IMR-90 (cell line): ENCODE measurements at regions not wholly inside any gene's neighbourhood (a gene's known extent, or its start where the extent isn't known, plus 50 kb on each side); places are given as distances from the start of the nearest gene placed in this dataset.

ENCODE experiments used
- ATAC-seq: fragments of 200-7000 bp; cut with Tn5 transposase; 2 replicates; pipeline ENCODE4 v1.9.1; 2020; ENCODE audit warnings: low read depth, mild to moderate bottlenecking, moderate library complexity
- BruUV-seq: library from RNA; stranded (reverse); fragments of 400-500 nt; replicated peaks from 2 replicates; lab custom pipeline; 2021; lab: Mats Ljungman, UMichigan
- CTCF ChIA-PET: fragments of 300-600 bp; formaldehyde crosslinking; extraction: SDS; loops from one replicate; lab custom pipeline; 2021; ENCODE audit warnings: antibody characterized with exemption; lab: Yijun Ruan, JAX
- POLR2A ChIA-PET: fragments of 300-600 bp; sonication (Branson Sonifier 250); formaldehyde crosslinking; loops from one replicate; lab custom pipeline; 2022; ENCODE audit warnings: antibody characterized with exemption; ENCODE audit not compliant: unreplicated experiment; lab: Charles Lee
- DNase-seq: peaks from one replicate; pipeline ENCODE4 v3.0.0; 2013
- H2AFZ ChIP-seq: replicated peaks from 2 replicates; pipeline ENCODE3; 2013; ENCODE audit warnings: low read length, mild to moderate bottlenecking; ENCODE audit not compliant: poor library complexity
- H2AK5ac ChIP-seq: 2 replicates; pipeline ENCODE4 v1.6.1; 2013; ENCODE audit warnings: low read depth, low read length, inconsistent platforms
- H2AK9ac ChIP-seq: replicated peaks from 2 replicates; pipeline ENCODE3; 2013; ENCODE audit warnings: mild to moderate bottlenecking, low read depth, low read length, moderate library complexity; ENCODE audit not compliant: poor library complexity
- H2BK120ac ChIP-seq: 2 replicates; pipeline ENCODE4 v1.6.1; 2013; ENCODE audit warnings: low read depth, low read length, inconsistent platforms
- H2BK15ac ChIP-seq: 3 replicates; pipeline ENCODE4 v1.6.1; 2013; ENCODE audit warnings: low read depth, low read length, inconsistent platforms
- H2BK20ac ChIP-seq: 2 replicates; pipeline ENCODE4 v1.6.1; 2013; ENCODE audit warnings: low read depth, mild to moderate bottlenecking, inconsistent platforms, low read length, moderate library complexity
- H2BK5ac ChIP-seq: 2 replicates; pipeline ENCODE4 v1.6.1; 2013; ENCODE audit warnings: mild to moderate bottlenecking, low read depth, low read length, inconsistent platforms; ENCODE audit not compliant: poor library complexity, severe bottlenecking
- H3K14ac ChIP-seq: replicated peaks from 2 replicates; pipeline ENCODE4 v1.6.1; 2013; ENCODE audit warnings: low read depth, low read length, inconsistent platforms
- H3K18ac ChIP-seq: 2 replicates; pipeline ENCODE4 v1.6.1; 2013; ENCODE audit warnings: low read depth, low read length, control low read depth
- H3K23ac ChIP-seq: 2 replicates; pipeline ENCODE4 v1.6.1; 2013; ENCODE audit warnings: low read depth, low read length, inconsistent platforms
- H3K27ac ChIP-seq: 2 replicates; pipeline ENCODE4 v1.5.1; 2013; ENCODE audit warnings: mild to moderate bottlenecking, control low read depth, low read length; ENCODE audit not compliant: insufficient read depth
- H3K27me3 ChIP-seq: 2 replicates; pipeline ENCODE4 v1.6.1; 2013; ENCODE audit warnings: low read length; ENCODE audit not compliant: control insufficient read depth, insufficient read depth
- H3K36me3 ChIP-seq: 2 replicates; pipeline ENCODE4 v1.6.1; 2013; ENCODE audit warnings: low read length, mixed read lengths; ENCODE audit not compliant: control insufficient read depth, insufficient read depth
- H3K4ac ChIP-seq: 2 replicates; pipeline ENCODE4 v1.6.1; 2013; ENCODE audit warnings: low read depth, low read length, inconsistent platforms
- H3K4me1 ChIP-seq: 2 replicates; pipeline ENCODE4 v1.6.1; 2013; ENCODE audit warnings: low read length, mixed read lengths; ENCODE audit not compliant: control insufficient read depth, insufficient read depth
- H3K4me2 ChIP-seq: 2 replicates; pipeline ENCODE4 v1.6.1; 2013; ENCODE audit warnings: low read depth, mild to moderate bottlenecking, control low read depth, low read length, moderate library complexity
- H3K4me3 ChIP-seq: 2 replicates; pipeline ENCODE4 v1.5.1; 2013; ENCODE audit warnings: low read depth, mild to moderate bottlenecking, control low read depth, low read length, moderate library complexity; ENCODE audit not compliant: insufficient read depth
- H3K56ac ChIP-seq: 2 replicates; pipeline ENCODE4 v1.6.1; 2013; ENCODE audit warnings: low read length, inconsistent platforms; ENCODE audit not compliant: insufficient read depth; ENCODE audit errors: extremely low read depth
- H3K79me1 ChIP-seq, 2 experiments: 2 replicates each; pipeline ENCODE4 v1.6.1; 2013; ENCODE audit warnings: low read length in 2 of 2, inconsistent platforms in 1 of 2, low read depth in 1 of 2
- H3K9ac ChIP-seq: 2 replicates; pipeline ENCODE4 v1.6.1; 2013; ENCODE audit warnings: low read depth, low read length, control low read depth
- H3K9me1 ChIP-seq: 2 replicates; pipeline ENCODE4 v1.6.1; 2013; ENCODE audit warnings: low read length, inconsistent platforms; ENCODE audit not compliant: insufficient read depth
- H3K9me3 ChIP-seq: 2 replicates; pipeline ENCODE4 v1.6.1; 2013; ENCODE audit warnings: low read length; ENCODE audit not compliant: control insufficient read depth, insufficient read depth
- H4K20me1 ChIP-seq: 2 replicates; pipeline ENCODE4 v1.6.1; 2013; ENCODE audit warnings: low read length, inconsistent platforms; ENCODE audit not compliant: insufficient read depth
- H4K5ac ChIP-seq: 2 replicates; pipeline ENCODE4 v1.6.1; 2013; ENCODE audit warnings: mild to moderate bottlenecking, low read depth, low read length, control low read depth
- H4K8ac ChIP-seq, 2 experiments: 2 replicates each; pipeline ENCODE4 v1.6.1; 2013; ENCODE audit warnings: low read depth in 2 of 2, low read length in 2 of 2, control low read depth in 1 of 2, inconsistent platforms in 1 of 2
- H4K91ac ChIP-seq: 2 replicates; pipeline ENCODE4 v1.6.1; 2013; ENCODE audit warnings: low read depth, low read length, inconsistent platforms; ENCODE audit not compliant: insufficient read depth
- BHLHE40 ChIP-seq: fragments of 150-350 bp; IDR thresholded peaks from 2 replicates; pipeline ENCODE4 v1.6.1; 2016; ENCODE audit warnings: mild to moderate bottlenecking, low read depth, low read length
- CEBPB ChIP-seq: IDR thresholded peaks from 2 replicates; pipeline ENCODE4 v1.6.1; 2012; ENCODE audit warnings: low read depth, low read length, improper control_type of control experiment
- CHD1 ChIP-seq: IDR thresholded peaks from 2 replicates; pipeline ENCODE4 v1.6.1; 2012; ENCODE audit warnings: low read depth, low read length, improper control_type of control experiment
- MAFK ChIP-seq: IDR thresholded peaks from 2 replicates; pipeline ENCODE4 v1.6.1; 2012; ENCODE audit warnings: low read depth, low read length, improper control_type of control experiment
- POLR2A ChIP-seq: IDR thresholded peaks from 2 replicates; pipeline ENCODE4 v1.6.1; 2012; ENCODE audit warnings: mild to moderate bottlenecking, low read depth, low read length
- RAD21 ChIP-seq: IDR thresholded peaks from 2 replicates; pipeline ENCODE4 v1.6.1; 2012; ENCODE audit warnings: low read length, improper control_type of control experiment
- SMC3 ChIP-seq: fragments of 150-350 bp; IDR thresholded peaks from 2 replicates; pipeline ENCODE4 v1.6.1; 2016; ENCODE audit warnings: low read depth, mild to moderate bottlenecking, antibody characterized with exemption, low read length, moderate library complexity
- WGBS, 2 experiments: methylation state at CpG; one replicate each; pipeline versions ENCODE4 v1.1.5 to v1.1.7; 2013; ENCODE audit warnings: missing lambda C conversion rate in 2 of 2; ENCODE audit not compliant: insufficient read length in 1 of 2; ENCODE audit errors: extremely low coverage in 2 of 2; 5-methylcytosine and 5-hydroxymethylcytosine counted together
- dilution Hi-C: fragments of 300-500 bp; cut with HindIII; formaldehyde crosslinking; loops from one replicate; pipeline ENCODE4 v1.14.3; 2018; ENCODE audit warnings: low sequenced_read_pairs; ENCODE audit not compliant: unreplicated experiment
- in situ Hi-C: fragments of 300-500 bp; cut with MboI; formaldehyde crosslinking; loops from 3 replicates; pipeline ENCODE4 v1.14.3; 2019; ENCODE audit warnings: low sequenced_read_pairs, inconsistent platforms, mixed read lengths
- intact Hi-C: fragments of 100-400 bp; cut with micrococcal nuclease; formaldehyde crosslinking; loops from 2 replicates; pipeline ENCODE4 v1.10.0; 2022
- TF ChIP-seq, protein P1 (sequence below): fragments of 150-350 bp; IDR thresholded peaks from 2 replicates; pipeline ENCODE4 v1.6.1; 2016; ENCODE audit warnings: low read depth, mild to moderate bottlenecking, low read length, moderate library complexity, borderline replicate concordance

DNA sequence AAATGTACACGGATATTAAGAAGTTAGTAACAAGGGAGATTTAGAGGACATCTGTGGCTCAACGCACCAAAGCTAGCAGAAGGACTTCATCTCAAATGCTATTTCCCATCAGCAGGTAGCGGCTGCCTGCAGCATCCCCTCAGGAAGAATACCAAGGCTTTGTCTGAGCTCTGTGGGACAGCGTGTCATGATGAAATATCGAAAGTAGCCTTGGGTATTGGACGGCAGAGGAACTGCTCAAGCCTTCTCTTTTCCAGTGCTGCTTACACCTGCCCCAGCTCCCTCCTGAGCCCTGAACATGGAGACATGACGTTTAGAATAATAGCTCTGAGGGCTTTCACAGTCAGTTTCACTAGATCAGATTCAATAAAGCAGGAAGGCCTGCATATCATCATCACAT, 241.6 kb downstream of the SUCLG1 start:
- dilution Hi-C loops (no loop called here), intact Hi-C loops (no loop called here), in situ Hi-C loops (no loop called here)
- POLR2A ChIA-PET: no interaction called here
- no peak overlapping the region for H3K23ac ChIP-seq
- TF ChIP-seq, protein P1, sequence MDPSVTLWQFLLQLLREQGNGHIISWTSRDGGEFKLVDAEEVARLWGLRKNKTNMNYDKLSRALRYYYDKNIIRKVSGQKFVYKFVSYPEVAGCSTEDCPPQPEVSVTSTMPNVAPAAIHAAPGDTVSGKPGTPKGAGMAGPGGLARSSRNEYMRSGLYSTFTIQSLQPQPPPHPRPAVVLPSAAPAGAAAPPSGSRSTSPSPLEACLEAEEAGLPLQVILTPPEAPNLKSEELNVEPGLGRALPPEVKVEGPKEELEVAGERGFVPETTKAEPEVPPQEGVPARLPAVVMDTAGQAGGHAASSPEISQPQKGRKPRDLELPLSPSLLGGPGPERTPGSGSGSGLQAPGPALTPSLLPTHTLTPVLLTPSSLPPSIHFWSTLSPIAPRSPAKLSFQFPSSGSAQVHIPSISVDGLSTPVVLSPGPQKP: no peak
- TF ChIP-seq RAD21 (no peak), MAFK (no peak), POLR2A (no peak), CEBPB (no peak), SMC3 (no peak), CHD1 (no peak), BHLHE40 (no peak)
- no peaks in the 10 kb centered on the region for H3K9me3 ChIP-seq
- no peak overlapping the region for H3K56ac ChIP-seq
- BruUV-seq: no TSS peak
- H3K9ac ChIP-seq: no peak overlapping the region
- H3K4me3 ChIP-seq: no peak overlapping the region
- H3K79me1 ChIP-seq: no peaks in the 10 kb centered on the region
- no peaks in the 10 kb centered on the region for H4K20me1 ChIP-seq
- H4K8ac ChIP-seq: no peak overlapping the region
- no peaks in the 10 kb centered on the region for H3K4me1 ChIP-seq
- no peaks in the 10 kb centered on the region for H3K27me3 ChIP-seq
- no peaks in the 10 kb centered on the region for H3K9me1 ChIP-seq
- CTCF ChIA-PET: no interaction called here
- no peak for ATAC-seq
- H2AK9ac ChIP-seq: no peak overlapping the region
- H2BK5ac ChIP-seq: no peak overlapping the region
- no peak overlapping the region for H4K5ac ChIP-seq
- H3K4ac ChIP-seq: no peak overlapping the region
- no peak overlapping the region for H4K91ac ChIP-seq
- H3K27ac ChIP-seq: no peak overlapping the region
- no peak overlapping the region for H2AK5ac ChIP-seq
- H3K36me3 ChIP-seq: no peaks in the 10 kb centered on the region
- no peak for DNase-seq
- no peak overlapping the region for H2BK15ac ChIP-seq
- no peak overlapping the region for H3K18ac ChIP-seq
- no peak overlapping the region for H3K14ac ChIP-seq
- 52% methylated on average over 6 of the region's 7 CpGs; no CpG with 5 or more reads in 1 of the 2 experiments for WGBS, 2 experiments
- no peak overlapping the region for H2BK20ac ChIP-seq
- no peak overlapping the region for H3K4me2 ChIP-seq
- peak overlapping the region; percentile 66 for H2AFZ ChIP-seq
- H2BK120ac ChIP-seq: no peak overlapping the region
